T-helper 9 cell (primary cell): ENCODE measurements at regions not wholly inside any gene's neighbourhood (a gene's known extent, or its start where the extent isn't known, plus 50 kb on each side); places are given as distances from the start of the nearest gene placed in this dataset.
"Not testable (repeated sequence)": the region's sequence is repeated elsewhere in the genome, so short reads cannot be mapped to it uniquely, and the experiment has no call there.

Source experiments
- DNase-seq: peaks from one replicate; pipeline ENCODE4 v3.0.0-alpha.2; 2020

GRCh38 chr5:62236593-62236992 is 69.4 kb upstream of the KIF2A start:
- DNase-seq: not testable (repeated sequence)

GRCh38 chr5:62237944-62238343 is 68.1 kb upstream of the KIF2A start:
- DNase-seq: not testable (repeated sequence)

GRCh38 chr5:62238584-62238983 is 67.4 kb upstream of the KIF2A start:
- DNase-seq: not testable (repeated sequence)

- not testable (repeated sequence) for DNase-seq
These were observed 65.5 kb upstream of the KIF2A start for GRCh38 chr5:62240494-62240893.

GRCh38 chr5:62242000-62242399 is 64.0 kb upstream of the KIF2A start:
- not testable (repeated sequence) for DNase-seq

- not testable (repeated sequence) for DNase-seq
These were observed 63.0 kb upstream of the KIF2A start for GRCh38 chr5:62243046-62243445.

- not testable (repeated sequence) for DNase-seq
These were observed 57.8 kb upstream of the KIF2A start for GRCh38 chr5:62248192-62248591.

- DNase-seq: not testable (repeated sequence)
These were observed 55.9 kb upstream of the KIF2A start for GRCh38 chr5:62250085-62250484.

- DNase-seq: not testable (repeated sequence)
These were observed 55.1 kb upstream of the KIF2A start for GRCh38 chr5:62250919-62251318.

- DNase-seq: not testable (repeated sequence)
These were observed 53.5 kb upstream of the KIF2A start for GRCh38 chr5:62252519-62252918.

GRCh38 chr5:62255551-62255950 is 50.5 kb upstream of the KIF2A start:
- not testable (repeated sequence) for DNase-seq

GRCh38 chr5:62256161-62257019 is 49.6 kb upstream of the KIF2A start:
- DNase-seq: no peak
